GM12865 (cell line): ENCODE measurements at regions not wholly inside any gene's neighbourhood (a gene's known extent, or its start where the extent isn't known, plus 50 kb on each side); places are given as distances from the start of the nearest gene placed in this dataset.

Experiments
- DNase-seq: peaks from one replicate; pipeline ENCODE4 v3.0.0; 2010; ENCODE audit warnings: low read depth
- H3K4me3 ChIP-seq: 2 replicates; pipeline ENCODE4 v1.5.1; 2011; ENCODE audit warnings: mild to moderate bottlenecking, low read depth, low read length, control low read depth
- CTCF ChIP-seq: IDR thresholded peaks from 2 replicates; pipeline ENCODE4 v1.5.1; 2011; ENCODE audit warnings: low read length, control low read depth, low read depth, inconsistent platforms; ENCODE audit not compliant: insufficient read depth; ENCODE audit errors: missing control alignments

GRCh38 chr19:32010071-32010470, 335.3 kb upstream of the ZNF507 start:
- TF ChIP-seq CTCF = no peak
- H3K4me3 ChIP-seq = no peak overlapping the region
- DNase-seq = no peak

- no peak for TF ChIP-seq CTCF
- DNase-seq = no peak
- H3K4me3 ChIP-seq = no peak overlapping the region
Measured at GRCh38 chr19:32012206-32012605, 333.2 kb upstream of the ZNF507 start.

GRCh38 chr19:32012886-32013631, 332.4 kb upstream of the ZNF507 start:
- H3K4me3 ChIP-seq = no peak overlapping the region
- DNase-seq = no peak
- TF ChIP-seq CTCF = no peak

- no peak for TF ChIP-seq CTCF
- H3K4me3 ChIP-seq = no peak overlapping the region
- DNase-seq = no peak
Measured at GRCh38 chr19:32017176-32017953, 328.0 kb upstream of the ZNF507 start.

- DNase-seq = no peak
- TF ChIP-seq CTCF = no peak
- no peak overlapping the region for H3K4me3 ChIP-seq
Measured at GRCh38 chr19:32018014-32018413, 327.4 kb upstream of the ZNF507 start.

- no peak for DNase-seq
- TF ChIP-seq CTCF = no peak
- H3K4me3 ChIP-seq = no peak overlapping the region
Measured at GRCh38 chr19:32020538-32020937, 324.9 kb upstream of the ZNF507 start.
